GM23338 (cell line): ENCODE measurements at regions not wholly inside any gene's neighbourhood (a gene's known extent, or its start where the extent isn't known, plus 50 kb on each side); places are given as distances from the start of the nearest gene placed in this dataset.

Source experiments
- ATAC-seq: fragments of 200-7000 bp; cut with Tn5 transposase; 3 replicates; pipeline ENCODE4 v1.9.1; 2020
- DNase-seq: peaks from one replicate; pipeline ENCODE4 v3.0.0-alpha.2; 2015; ENCODE audit warnings: low spot score
- H2AFZ ChIP-seq: fragments of 200-600 bp; sonication (generic); 2 replicates; pipeline ENCODE4 v1.8.0; 2016; ENCODE audit warnings: antibody characterized with exemption, mild to moderate bottlenecking, moderate library complexity
- H3F3A ChIP-seq: fragments of 200-600 bp; sonication (generic); replicated peaks from 2 replicates; pipeline ENCODE4 v1.8.0; 2017; ENCODE audit warnings: antibody characterized with exemption, mixed run types, low read depth
- H3K27ac ChIP-seq: fragments of 200-600 bp; sonication (generic); 2 replicates; pipeline ENCODE4 v1.6.1; 2016; ENCODE audit warnings: low read depth
- H3K27me3 ChIP-seq: fragments of 200-600 bp; sonication (generic); 2 replicates; pipeline ENCODE4 v1.8.0; 2016; ENCODE audit warnings: mild to moderate bottlenecking, mixed run types, moderate library complexity; ENCODE audit not compliant: insufficient read depth
- H3K36me3 ChIP-seq: fragments of 200-600 bp; sonication (generic); 2 replicates; pipeline ENCODE4 v1.8.0; 2016; ENCODE audit warnings: mild to moderate bottlenecking; ENCODE audit not compliant: insufficient read depth
- H3K4me1 ChIP-seq: fragments of 200-600 bp; sonication (generic); 2 replicates; pipeline ENCODE4 v1.8.0; 2016; ENCODE audit warnings: mild to moderate bottlenecking, moderate library complexity; ENCODE audit not compliant: insufficient read depth
- H3K4me2 ChIP-seq: fragments of 200-600 bp; sonication (generic); 2 replicates; pipeline ENCODE4 v1.7.1; 2017; ENCODE audit warnings: mixed run types
- H3K4me3 ChIP-seq: fragments of 200-600 bp; sonication (generic); 2 replicates; pipeline ENCODE4 v1.6.1; 2016; ENCODE audit warnings: mixed run types
- H3K79me2 ChIP-seq: fragments of 200-600 bp; sonication (generic); replicated peaks from 2 replicates; pipeline ENCODE4 v1.8.0; 2017; ENCODE audit warnings: mild to moderate bottlenecking; ENCODE audit not compliant: insufficient read depth
- H3K9me2 ChIP-seq: fragments of 200-600 bp; sonication (generic); 2 replicates; pipeline ENCODE4 v1.8.0; 2017; ENCODE audit not compliant: insufficient read depth
- H4K20me1 ChIP-seq: fragments of 200-600 bp; sonication (generic); replicated peaks from 2 replicates; pipeline ENCODE4 v1.8.0; 2017; ENCODE audit warnings: mild to moderate bottlenecking; ENCODE audit not compliant: insufficient read depth
- H3K27ac Mint-ChIP-seq: 2 replicates; pipeline ENCODE4 v1.8.0; 2020; ENCODE audit warnings: inconsistent platforms, mild to moderate bottlenecking, moderate library complexity, mixed read lengths
- H3K27me3 Mint-ChIP-seq: 3 replicates; pipeline ENCODE4 v1.8.0; 2022; ENCODE audit warnings: low read depth, mild to moderate bottlenecking, moderate library complexity, mixed read lengths, inconsistent platforms; ENCODE audit not compliant: insufficient read depth, poor library complexity
- H3K36me3 Mint-ChIP-seq: 3 replicates; pipeline ENCODE4 v1.8.0; 2021; ENCODE audit warnings: low read depth, mild to moderate bottlenecking, inconsistent platforms, moderate library complexity, mixed read lengths
- H3K4me1 Mint-ChIP-seq: 3 replicates; pipeline ENCODE4 v1.8.0; 2020; ENCODE audit warnings: mild to moderate bottlenecking, inconsistent platforms, mixed read lengths
- H3K4me3 Mint-ChIP-seq: 3 replicates; pipeline ENCODE4 v1.8.0; 2021; ENCODE audit warnings: moderate library complexity, mild to moderate bottlenecking, inconsistent platforms, mixed read lengths
- H3K9me3 Mint-ChIP-seq: 3 replicates; pipeline ENCODE4 v1.8.0; 2020; ENCODE audit warnings: moderate library complexity, mild to moderate bottlenecking, inconsistent platforms, mixed read lengths
- CREB1 ChIP-seq: fragments of 250-450 bp; sonication (Bioruptor Pico); IDR thresholded peaks from 2 replicates; pipeline ENCODE4 v1.5.0; 2020; ENCODE audit warnings: low read depth, mild to moderate bottlenecking, moderate library complexity
- EZH2 ChIP-seq: fragments of 200-600 bp; sonication (generic); IDR thresholded peaks from one replicate; pipeline ENCODE4 v1.8.0; 2017; ENCODE audit warnings: antibody characterized with exemption, mild to moderate bottlenecking, low read depth; ENCODE audit not compliant: unreplicated experiment
- EZH2phosphoT487 ChIP-seq: fragments of 200-600 bp; sonication (generic); IDR thresholded peaks from one replicate; pipeline ENCODE4 v1.8.1; 2018; ENCODE audit warnings: antibody characterized with exemption; ENCODE audit not compliant: unreplicated experiment
- JUNB ChIP-seq: IDR thresholded peaks from one replicate; pipeline ENCODE4 v1.6.1; 2016; ENCODE audit warnings: antibody characterized with exemption; ENCODE audit not compliant: unreplicated experiment
- NANOG ChIP-seq: IDR thresholded peaks from 2 replicates; pipeline ENCODE4 v1.6.1; 2016; ENCODE audit warnings: antibody characterized with exemption, borderline replicate concordance
- POLR2AphosphoS5 ChIP-seq: IDR thresholded peaks from 2 replicates; pipeline ENCODE4 v1.6.1; 2016; ENCODE audit warnings: antibody characterized with exemption, low read depth
- REST ChIP-seq: IDR thresholded peaks from one replicate; pipeline ENCODE4 v1.6.1; 2018; ENCODE audit warnings: antibody characterized with exemption; ENCODE audit not compliant: unreplicated experiment
- STAT1 ChIP-seq: IDR thresholded peaks from one replicate; pipeline ENCODE4 v1.6.1; 2016; ENCODE audit warnings: antibody characterized with exemption; ENCODE audit not compliant: unreplicated experiment
- ZNF114 ChIP-seq: fragments of 250-450 bp; sonication (Bioruptor Pico); IDR thresholded peaks from 2 replicates; pipeline ENCODE4 v1.5.0; 2020; ENCODE audit warnings: mild to moderate bottlenecking, moderate library complexity
- TF ChIP-seq, protein P1 (sequence below): IDR thresholded peaks from 2 replicates; pipeline ENCODE4 v1.6.1; 2016; ENCODE audit warnings: antibody characterized with exemption
- TF ChIP-seq, protein P2 (sequence below), 2 experiments: fragments of 200-600 bp in 1 of 2; sonication (generic) in 1 of 2; conservative IDR thresholded peaks; 2 replicates each; pipeline versions ENCODE4 v1.5.1 to v1.6.1; 2016 to 2017; ENCODE audit warnings: antibody characterized with exemption in 2 of 2, low read depth in 2 of 2, mild to moderate bottlenecking in 2 of 2, moderate library complexity in 1 of 2

- TF ChIP-seq REST (no peak), ZNF114 (CRISPR knock-in tag) (no peak), POLR2AphosphoS5 (no peak), STAT1 (no peak), EZH2 (no peak)
- TF ChIP-seq, protein P1, sequence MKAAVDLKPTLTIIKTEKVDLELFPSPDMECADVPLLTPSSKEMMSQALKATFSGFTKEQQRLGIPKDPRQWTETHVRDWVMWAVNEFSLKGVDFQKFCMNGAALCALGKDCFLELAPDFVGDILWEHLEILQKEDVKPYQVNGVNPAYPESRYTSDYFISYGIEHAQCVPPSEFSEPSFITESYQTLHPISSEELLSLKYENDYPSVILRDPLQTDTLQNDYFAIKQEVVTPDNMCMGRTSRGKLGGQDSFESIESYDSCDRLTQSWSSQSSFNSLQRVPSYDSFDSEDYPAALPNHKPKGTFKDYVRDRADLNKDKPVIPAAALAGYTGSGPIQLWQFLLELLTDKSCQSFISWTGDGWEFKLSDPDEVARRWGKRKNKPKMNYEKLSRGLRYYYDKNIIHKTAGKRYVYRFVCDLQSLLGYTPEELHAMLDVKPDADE: no peak
Observed at GRCh38 chr5:5658226-5658625, 235.7 kb downstream of the ICE1 start (continued).

GRCh38 chr5:5652181-5652580, 229.7 kb downstream of the ICE1 start:
- Mint-ChIP-seq H3K27me3 (peaks cover 1% of the 10 kb centered on the region), H3K36me3 (no peaks in the 10 kb centered on the region; the same call in 2 of the 3 replicates), H3K4me3 (no peak overlapping the region), H3K4me1 (peaks cover 2% of the 10 kb centered on the region; the same call in 2 of the 3 replicates), H3K27ac (no peak overlapping the region), H3K9me3 (no peaks in the 10 kb centered on the region; the same call in 2 of the 3 replicates)
- 0 out of 2 replicates have a peak, but pooled peaks cover 11% of the 10 kb centered on the region for H3K9me2 ChIP-seq
- H3K4me3 ChIP-seq: no peak overlapping the region
- H3K36me3 ChIP-seq: no peaks in the 10 kb centered on the region
- H3K27me3 ChIP-seq: no peaks in the 10 kb centered on the region
- H2AFZ ChIP-seq: no peak overlapping the region; the same call in 1 of the 2 replicates
- no peak overlapping the region for H3K4me2 ChIP-seq
- no peaks in the 10 kb centered on the region for H3K79me2 ChIP-seq
- H3K27ac ChIP-seq: no peak overlapping the region
- no peak for DNase-seq
- H4K20me1 ChIP-seq: no peaks in the 10 kb centered on the region
- no peak for ATAC-seq
- H3K4me1 ChIP-seq: no peaks in the 10 kb centered on the region
- H3F3A ChIP-seq: no peaks in the 10 kb centered on the region
- TF ChIP-seq STAT1 (no peak), ZNF114 (CRISPR knock-in tag) (no peak), CREB1 (no peak), EZH2 (no peak), EZH2phosphoT487 (no peak), POLR2AphosphoS5 (no peak), JUNB (no peak), NANOG (no peak), REST (no peak)
- TF ChIP-seq, protein P1: no peak
- TF ChIP-seq, protein P2, sequence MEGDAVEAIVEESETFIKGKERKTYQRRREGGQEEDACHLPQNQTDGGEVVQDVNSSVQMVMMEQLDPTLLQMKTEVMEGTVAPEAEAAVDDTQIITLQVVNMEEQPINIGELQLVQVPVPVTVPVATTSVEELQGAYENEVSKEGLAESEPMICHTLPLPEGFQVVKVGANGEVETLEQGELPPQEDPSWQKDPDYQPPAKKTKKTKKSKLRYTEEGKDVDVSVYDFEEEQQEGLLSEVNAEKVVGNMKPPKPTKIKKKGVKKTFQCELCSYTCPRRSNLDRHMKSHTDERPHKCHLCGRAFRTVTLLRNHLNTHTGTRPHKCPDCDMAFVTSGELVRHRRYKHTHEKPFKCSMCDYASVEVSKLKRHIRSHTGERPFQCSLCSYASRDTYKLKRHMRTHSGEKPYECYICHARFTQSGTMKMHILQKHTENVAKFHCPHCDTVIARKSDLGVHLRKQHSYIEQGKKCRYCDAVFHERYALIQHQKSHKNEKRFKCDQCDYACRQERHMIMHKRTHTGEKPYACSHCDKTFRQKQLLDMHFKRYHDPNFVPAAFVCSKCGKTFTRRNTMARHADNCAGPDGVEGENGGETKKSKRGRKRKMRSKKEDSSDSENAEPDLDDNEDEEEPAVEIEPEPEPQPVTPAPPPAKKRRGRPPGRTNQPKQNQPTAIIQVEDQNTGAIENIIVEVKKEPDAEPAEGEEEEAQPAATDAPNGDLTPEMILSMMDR (conservative IDR thresholded peaks at IDR 0.05; ENCODE audit: low read depth in 2 of 2): no peak
